ENCODE measurements at regions not wholly inside any gene's neighbourhood (a gene's known extent, or its start where the extent isn't known, plus 50 kb on each side); places are given as distances from the start of the nearest gene placed in this dataset.
"Not testable (repeated sequence)": the region's sequence is repeated elsewhere in the genome, so short reads cannot be mapped to it uniquely, and the experiment has no call there.

GRCh38 chr16:16494998-16495397 lies 116.1 kb downstream of the NPIPA7 start:
- TF ChIP-seq TCF7 (CRISPR knock-in tag; IDR thresholded peaks at IDR 0.05; ENCODE audit: low read depth); MXD4 (CRISPR knock-in tag; IDR thresholded peaks at IDR 0.05; ENCODE audit: borderline replicate concordance); TEAD1 (CRISPR knock-in tag; IDR thresholded peaks at IDR 0.05); CTCF (IDR thresholded peaks at IDR 0.05); ZBTB21 (CRISPR knock-in tag; IDR thresholded peaks at IDR 0.05; ENCODE audit: borderline replicate concordance); TP53 (CRISPR knock-in tag; IDR thresholded peaks at IDR 0.05); CREB1 (CRISPR knock-in tag; IDR thresholded peaks at IDR 0.05): not testable (repeated sequence)

Data from WTC11 (cell line).